LNCAP (cell line): ENCODE measurements at regions not wholly inside any gene's neighbourhood (a gene's known extent, or its start where the extent isn't known, plus 50 kb on each side); places are given as distances from the start of the nearest gene placed in this dataset.

Experiments used
- CTCF ChIP-seq: fragments of 450-650 bp; IDR thresholded peaks from 2 replicates; pipeline ENCODE4 v1.5.1; 2017; ENCODE audit warnings: mild to moderate bottlenecking

DNA sequence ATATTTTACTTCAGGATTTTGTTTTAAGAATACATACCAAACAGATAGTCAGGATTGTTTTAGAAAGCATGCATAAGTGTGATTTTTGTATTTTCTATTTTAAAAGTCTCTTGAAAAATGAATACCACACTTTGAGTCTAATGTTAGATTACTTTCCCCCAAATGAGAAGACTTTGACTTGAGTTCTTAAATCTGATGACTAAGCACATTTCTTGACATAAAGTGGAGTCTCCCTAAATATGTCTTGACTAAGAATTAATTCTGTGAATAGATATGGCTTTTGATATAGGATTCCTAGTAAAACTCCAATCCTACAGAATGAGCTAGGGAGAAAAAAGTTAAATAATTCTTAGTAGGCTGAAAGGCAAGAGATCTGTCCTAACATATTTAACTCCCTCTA lies 624.2 kb upstream of the SPRY2 start:
- TF ChIP-seq CTCF = no peak

- no peak for TF ChIP-seq CTCF
Measured at GRCh38 chr13:80962855-80963254, 621.9 kb upstream of the SPRY2 start.

DNA sequence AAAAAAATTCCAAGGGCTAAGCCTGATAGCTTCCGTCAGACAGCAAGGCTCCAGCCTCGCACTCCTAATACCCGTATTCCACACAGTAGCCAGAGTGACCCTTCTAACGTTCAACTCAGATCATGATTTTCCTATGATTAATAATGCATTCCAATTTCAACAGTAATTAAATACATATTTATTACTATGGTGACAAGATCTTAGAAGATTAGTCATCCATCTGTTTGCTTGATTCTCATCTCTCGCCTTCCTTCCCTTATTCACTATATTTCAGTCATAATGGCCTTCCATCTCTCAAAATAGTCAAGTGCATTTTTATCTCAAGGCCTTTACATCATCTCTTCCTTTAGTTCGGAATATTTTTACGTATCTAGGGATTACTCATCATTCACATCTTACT lies 621.2 kb upstream of the SPRY2 start:
- no peak for TF ChIP-seq CTCF

- TF ChIP-seq CTCF = no peak
Measured at GRCh38 chr13:80957019-80957655, 616.2 kb upstream of the SPRY2 start.

- no peak for TF ChIP-seq CTCF
Measured at GRCh38 chr13:80955501-80955900, 614.6 kb upstream of the SPRY2 start.

- no peak for TF ChIP-seq CTCF
Measured at GRCh38 chr13:80952158-80952557, 611.2 kb upstream of the SPRY2 start.

DNA sequence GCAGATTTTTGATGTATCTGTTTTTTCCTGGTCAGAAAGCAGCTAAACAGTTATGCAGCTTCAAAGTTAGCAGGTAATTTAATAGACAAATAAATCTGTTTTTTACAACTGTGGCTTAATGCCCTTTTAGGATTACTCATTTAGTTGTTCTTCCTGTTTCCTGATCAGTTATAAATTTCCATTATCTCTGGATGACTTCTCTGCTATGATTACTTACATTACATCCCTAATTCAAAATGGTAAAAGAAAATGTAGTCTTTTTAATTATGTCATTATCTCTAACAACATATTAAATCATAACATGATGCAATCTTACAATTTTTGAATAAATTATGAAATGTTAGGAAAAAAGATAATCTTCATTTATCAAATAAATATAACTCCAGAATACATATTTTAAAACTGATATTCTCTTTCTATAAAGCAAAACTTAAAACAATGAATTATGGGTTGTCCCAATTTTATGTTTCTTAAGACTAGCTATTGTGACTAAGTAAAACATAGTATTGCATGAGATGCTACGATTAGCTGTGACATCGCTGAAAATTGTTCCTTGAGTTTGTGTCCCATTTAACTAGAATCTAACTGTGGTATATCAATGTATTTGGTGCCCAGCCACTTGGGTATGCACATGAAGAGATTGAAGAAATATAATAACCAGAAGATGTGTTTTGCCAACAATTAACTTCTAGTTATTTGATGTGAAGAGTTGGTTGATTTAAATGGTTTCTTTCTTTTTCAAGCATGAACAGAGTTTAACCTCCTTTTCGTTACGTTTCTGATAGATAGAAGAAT lies 605.3 kb upstream of the SPRY2 start:
- no peak for TF ChIP-seq CTCF
